GM21360 (cell line): ENCODE measurements at regions not wholly inside any gene's neighbourhood (a gene's known extent, or its start where the extent isn't known, plus 50 kb on each side); places are given as distances from the start of the nearest gene placed in this dataset.

Source experiments
- ATAC-seq: cut with Tn5 transposase; IDR thresholded peaks from one replicate; pipeline ENCODE4 v1.9.1; 2021; ENCODE audit warnings: mild to moderate bottlenecking, moderate library complexity; ENCODE audit not compliant: unreplicated experiment

DNA sequence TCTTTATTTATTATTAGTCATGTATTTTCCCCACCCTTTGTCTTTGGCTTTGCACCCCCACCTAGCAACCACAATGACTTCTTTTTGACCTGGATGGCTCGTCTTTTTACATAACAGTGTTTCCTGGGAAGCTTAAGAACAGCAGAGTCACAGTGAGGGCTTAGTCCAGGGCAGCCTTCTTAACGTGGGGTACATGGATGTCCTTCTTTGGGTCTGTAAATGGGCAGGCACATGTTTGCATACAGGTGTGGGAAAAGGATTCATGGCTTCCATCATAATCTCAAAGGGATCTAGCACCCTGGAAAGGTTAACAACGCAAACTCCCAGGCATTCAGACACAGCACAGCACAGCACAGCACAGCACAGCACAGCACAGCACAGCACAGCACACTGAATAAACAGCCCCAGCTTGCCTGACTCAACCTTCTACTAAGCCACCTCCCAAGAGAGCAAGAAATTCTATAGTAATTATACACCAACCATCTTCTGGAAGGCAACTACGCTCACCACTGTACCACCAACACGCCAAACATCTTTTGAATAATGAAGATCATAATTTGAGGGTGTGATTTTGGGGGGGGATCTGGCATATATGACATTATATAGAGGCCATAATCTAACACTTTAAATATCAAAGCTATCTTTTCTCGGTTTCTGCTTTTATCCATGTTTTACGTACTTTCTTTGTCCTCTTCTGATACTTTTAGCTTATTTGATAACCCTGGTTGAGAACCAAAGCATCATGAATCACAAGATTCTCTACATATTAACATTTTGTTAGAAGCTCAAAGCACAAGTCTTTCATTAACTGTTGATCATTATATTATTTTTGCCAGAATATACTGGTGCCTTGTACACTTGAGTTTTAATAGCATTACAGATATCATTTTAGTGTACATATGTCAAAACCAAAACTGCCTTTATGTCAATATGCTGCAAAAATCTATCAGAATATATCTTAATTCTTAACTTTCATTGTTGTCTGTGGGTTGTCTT is 177.2 kb upstream of the KLF14 start:
- no peak for ATAC-seq

- no peak for ATAC-seq
These were observed 178.3 kb upstream of the KLF14 start for GRCh38 chr7:130912082-130912861.

DNA sequence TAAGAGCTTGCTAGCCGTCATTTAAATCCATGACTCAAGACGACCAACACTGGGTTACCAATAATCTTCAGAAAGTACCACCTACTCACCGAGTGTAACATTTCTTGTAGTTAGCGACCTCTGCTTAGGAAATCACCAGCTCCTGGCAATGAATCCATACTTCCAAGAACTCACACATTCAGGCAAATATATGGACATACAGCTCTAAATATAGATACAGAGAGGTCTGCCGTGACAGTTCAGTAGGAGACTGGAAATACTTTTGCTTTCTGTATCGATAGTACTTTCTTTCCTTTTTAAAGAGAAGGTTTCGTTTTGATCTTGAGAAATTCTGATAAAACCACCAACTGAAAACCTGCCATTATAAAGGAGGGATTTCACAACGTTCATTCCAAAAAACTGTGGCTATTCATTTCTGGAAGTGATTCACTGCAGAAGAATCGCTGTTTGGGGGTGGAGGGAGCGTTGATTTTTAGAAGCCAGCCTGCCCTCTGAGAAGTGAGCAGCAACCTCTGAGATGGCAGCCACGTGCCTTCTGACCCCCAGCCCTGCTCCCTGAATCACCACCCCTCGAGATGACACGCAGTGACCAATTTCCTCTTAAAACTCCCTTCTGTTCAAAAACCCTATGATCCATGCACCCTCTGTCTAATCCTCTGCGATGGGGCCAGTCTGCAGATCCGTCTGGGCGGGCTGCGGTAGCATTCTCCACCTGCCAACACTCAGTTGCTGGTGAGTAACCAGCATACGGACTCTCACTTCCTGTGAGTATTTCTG is 179.0 kb upstream of the KLF14 start:
- peak; percentile 83 for ATAC-seq

- no peak for ATAC-seq
These were observed 179.9 kb upstream of the KLF14 start for GRCh38 chr7:130913639-130914553.

GRCh38 chr7:130914554-130915294 is 180.7 kb upstream of the KLF14 start:
- no peak for ATAC-seq

- ATAC-seq: no peak
These were observed 183.7 kb upstream of the KLF14 start for GRCh38 chr7:130917669-130918128.

GRCh38 chr7:130918129-130919052 is 184.4 kb upstream of the KLF14 start:
- ATAC-seq: no peak

DNA sequence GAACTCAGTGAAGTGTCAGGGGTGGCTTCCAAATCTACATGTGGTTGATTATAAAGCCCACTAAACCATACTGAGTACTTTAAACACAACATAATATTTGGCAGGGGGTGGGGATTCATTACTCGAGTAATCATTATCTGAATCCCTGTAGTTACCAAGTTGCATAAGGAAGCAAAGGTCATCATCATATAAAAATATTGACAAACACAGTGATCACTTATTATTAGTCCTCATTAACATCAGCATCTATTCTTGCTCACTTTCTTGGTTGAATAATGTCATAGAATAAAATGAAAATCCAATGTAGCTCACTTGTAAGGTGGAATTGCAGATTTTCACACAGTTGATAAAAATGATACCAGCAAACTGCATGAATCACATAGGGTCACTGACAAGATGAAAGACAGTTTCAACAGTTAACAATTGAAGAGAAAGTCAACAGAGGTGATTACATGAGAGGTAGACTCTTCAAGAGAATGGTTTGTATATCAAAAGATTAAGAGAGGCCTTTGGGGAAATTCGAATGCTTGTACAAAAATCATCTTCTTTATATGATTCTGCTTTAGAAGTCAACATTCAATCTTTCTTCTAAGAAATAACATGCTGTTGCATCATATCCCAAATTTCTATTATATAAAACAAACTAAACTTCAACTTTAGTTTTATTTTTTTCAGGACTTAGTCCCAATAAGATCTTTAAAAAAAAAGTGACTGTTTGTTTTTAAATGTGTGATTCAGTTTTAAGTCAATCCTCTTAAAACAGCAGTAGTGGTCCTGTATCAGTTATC is 185.5 kb upstream of the KLF14 start:
- ATAC-seq: no peak

GRCh38 chr7:130920122-130920521 is 186.1 kb upstream of the KLF14 start:
- ATAC-seq: no peak

- no peak for ATAC-seq
These were observed 187.6 kb upstream of the KLF14 start for GRCh38 chr7:130921391-130922180.

DNA sequence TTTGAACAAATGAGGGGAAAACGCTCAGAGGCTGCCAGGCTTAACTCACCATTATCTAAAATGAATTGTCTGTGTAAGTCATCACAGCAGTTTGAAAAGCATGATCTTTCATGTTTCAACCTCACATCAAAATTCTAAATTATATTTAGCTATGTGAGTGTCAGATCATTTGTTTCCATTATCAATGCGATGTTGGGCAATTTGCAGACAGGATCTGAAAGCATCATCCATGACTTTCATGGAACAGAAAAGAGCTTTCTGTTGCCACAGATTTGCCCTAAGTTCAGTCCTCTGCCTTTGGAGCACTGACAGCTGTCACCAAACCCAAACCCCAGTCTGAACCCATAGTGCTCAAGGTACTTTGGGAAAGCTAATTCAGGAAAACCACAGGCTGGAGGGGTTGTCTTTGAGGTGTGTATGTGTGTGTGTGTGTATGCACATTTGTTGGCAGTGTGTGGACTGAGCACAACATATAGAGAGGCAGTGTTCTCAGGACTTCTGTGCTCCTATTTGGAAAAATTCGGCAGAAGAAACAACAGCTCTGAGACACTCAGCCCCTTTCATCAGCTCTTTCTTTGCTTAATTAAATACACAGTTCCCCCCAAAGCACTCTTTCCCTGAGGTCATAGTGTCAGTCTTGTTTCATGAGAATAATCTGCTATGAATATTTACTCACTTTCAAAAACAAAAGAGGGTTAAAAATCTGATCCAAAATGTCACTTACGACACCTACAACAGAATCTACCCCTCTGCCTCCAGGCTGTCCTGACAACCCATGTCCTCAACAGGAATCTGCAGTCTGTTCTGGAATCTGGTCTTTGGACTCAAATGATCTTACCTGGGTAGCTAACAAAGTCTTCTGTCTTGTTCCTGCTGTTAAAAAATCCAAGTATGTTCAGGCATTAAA is 188.5 kb upstream of the KLF14 start:
- no peak for ATAC-seq

GRCh38 chr7:130923365-130923764 is 189.4 kb upstream of the KLF14 start:
- no peak for ATAC-seq

- ATAC-seq: no peak
These were observed 189.9 kb upstream of the KLF14 start for GRCh38 chr7:130923930-130924329.

- no peak for ATAC-seq
These were observed 191.3 kb upstream of the KLF14 start for GRCh38 chr7:130925136-130925794.
